HepG2 (cell line): ENCODE measurements at regions not wholly inside any gene's neighbourhood (a gene's known extent, or its start where the extent isn't known, plus 50 kb on each side); places are given as distances from the start of the nearest gene placed in this dataset.

Experiments used
- ATAC-seq: fragments of 200-7000 bp; cut with Tn5 transposase; 3 replicates; pipeline ENCODE4 v1.9.1; 2020; ENCODE audit warnings: mild to moderate bottlenecking, moderate library complexity
- BruUV-seq: library from RNA; stranded (reverse); fragments of 400-500 nt; replicated peaks from 2 replicates; lab custom pipeline; 2021; lab: Mats Ljungman, UMichigan
- CTCF ChIA-PET: fragments of 300-600 bp; formaldehyde crosslinking; extraction: SDS; loops from one replicate; lab custom pipeline; 2021; ENCODE audit warnings: low total read pairs, inconsistent platforms, low intra/inter-chr PET ratio; lab: Yijun Ruan, JAX
- POLR2A ChIA-PET: fragments of 350-600 bp; sonication (Branson Sonifier 250); formaldehyde crosslinking; loops from one replicate; lab custom pipeline; 2020; ENCODE audit warnings: antibody characterized with exemption, inconsistent platforms; lab: Yijun Ruan, JAX
- DNase-seq: peaks from one replicate; pipeline ENCODE4 v3.0.0-alpha.2; 2015; ENCODE audit warnings: low spot score
- FAIRE-seq: peaks from 3 replicates; lab custom pipeline; 2011; peaks lifted over from hg19 to GRCh38; lab: Jason Lieb, UNC
- H2AFZ ChIP-seq: one replicate; pipeline ENCODE4 v1.6.1; 2011; ENCODE audit warnings: low read length, inconsistent platforms
- H3K27ac ChIP-seq: fragments of 300-600 bp; 3 replicates; pipeline ENCODE4 v1.8.0; 2011; ENCODE audit warnings: mixed run types, mild to moderate bottlenecking, mixed read lengths, low read length, inconsistent platforms; ENCODE audit not compliant: insufficient read depth; ENCODE audit errors: extremely low read length
- H3K27me3 ChIP-seq, 2 experiments: fragments of 200-600 bp in 1 of 2; 2 replicates in 1 of 2; 3 replicates in 1 of 2; pipeline versions ENCODE4 v1.6.0 to v1.8.0; 2011; ENCODE audit warnings: low read length in 2 of 2, mild to moderate bottlenecking in 2 of 2, moderate library complexity in 2 of 2, inconsistent platforms in 1 of 2; ENCODE audit not compliant: insufficient read depth in 2 of 2, control insufficient read depth in 1 of 2
- H3K36me3 ChIP-seq, 2 experiments: fragments of 200-600 bp in 1 of 2; replicated peaks in 1 of 2; 2 replicates in 1 of 2; 3 replicates in 1 of 2; pipeline versions ENCODE4 v1.5.1 to v1.8.0; 2011; ENCODE audit warnings: low read length in 2 of 2, inconsistent platforms in 1 of 2; ENCODE audit not compliant: insufficient read depth in 2 of 2, control insufficient read depth in 1 of 2
- H3K4me1 ChIP-seq: 2 replicates; pipeline ENCODE4 v1.5.1; 2012; ENCODE audit warnings: low read length, inconsistent platforms; ENCODE audit not compliant: insufficient read depth
- H3K4me2 ChIP-seq: 2 replicates; pipeline ENCODE4 v1.6.0; 2011; ENCODE audit warnings: low read depth, low read length, inconsistent platforms
- H3K4me3 ChIP-seq, 3 experiments: fragments of 200-600 bp in 1 of 3; sonication (generic), shearing (Covaris generic) in 1 of 3; replicated peaks in 1 of 3; 2 replicates each; pipeline ENCODE4 v1.5.1; 2011 to 2016; ENCODE audit warnings: low read length in 3 of 3, inconsistent platforms in 2 of 3, low read depth in 2 of 3, mild to moderate bottlenecking in 2 of 3, control low read depth in 1 of 3, mixed read lengths in 1 of 3; ENCODE audit not compliant: insufficient read depth in 1 of 3
- H3K79me2 ChIP-seq: one replicate; pipeline ENCODE4 v1.6.1; 2011; ENCODE audit warnings: low read length, inconsistent platforms; ENCODE audit not compliant: insufficient read depth
- H3K9ac ChIP-seq: 2 replicates; pipeline ENCODE4 v1.6.0; 2011; ENCODE audit warnings: mild to moderate bottlenecking, low read depth, low read length, inconsistent platforms; ENCODE audit not compliant: insufficient read depth
- H3K9me3 ChIP-seq: 2 replicates; pipeline ENCODE4 v1.5.1; 2012; ENCODE audit warnings: mild to moderate bottlenecking, low read length
- H4K20me1 ChIP-seq: 2 replicates; pipeline ENCODE4 v1.6.0; 2011; ENCODE audit warnings: inconsistent platforms, mild to moderate bottlenecking, low read length, moderate library complexity; ENCODE audit not compliant: insufficient read depth
- ATF1 ChIP-seq: IDR thresholded peaks from 2 replicates; pipeline ENCODE4 v1.6.1; 2016; ENCODE audit warnings: mild to moderate bottlenecking, control low read depth
- GATAD1 ChIP-seq: IDR thresholded peaks from 2 replicates; pipeline ENCODE4 v1.6.1; 2016; ENCODE audit warnings: missing genetic modification reagents, missing compliant biosample characterization
- PAWR ChIP-seq: sonication (generic); formaldehyde crosslinking; IDR thresholded peaks from 2 replicates; pipeline ENCODE4 v1.4.0; 2020; ENCODE audit warnings: missing genetic modification reagents, mild to moderate bottlenecking, borderline replicate concordance
- RXRA ChIP-seq: sonication (generic); formaldehyde crosslinking; IDR thresholded peaks from 2 replicates; pipeline ENCODE4 v1.5.1; 2020; ENCODE audit warnings: missing genetic modification reagents
- XRCC5 ChIP-seq: fragments of 200-400 bp; formaldehyde crosslinking; optimal IDR thresholded peaks from 2 replicates; pipeline ENCODE3; 2017; ENCODE audit warnings: mild to moderate bottlenecking, low read length
- ZBTB7A ChIP-seq: sonication (generic); formaldehyde crosslinking; IDR thresholded peaks from 2 replicates; pipeline ENCODE4 v1.8.0; 2022; ENCODE audit warnings: mild to moderate bottlenecking, missing genetic modification reagents
- ZNF12 ChIP-seq: sonication (generic); formaldehyde crosslinking; IDR thresholded peaks from 2 replicates; pipeline ENCODE4 v1.5.0; 2020; ENCODE audit warnings: missing genetic modification reagents
- ZNF235 ChIP-seq: sonication (generic); formaldehyde crosslinking; IDR thresholded peaks from 2 replicates; pipeline ENCODE4 v1.8.1; 2023; ENCODE audit warnings: mild to moderate bottlenecking, missing genetic modification reagents, borderline replicate concordance
- ZNF572 ChIP-seq: sonication (generic); formaldehyde crosslinking; IDR thresholded peaks from 2 replicates; pipeline ENCODE4 v1.5.1; 2020; ENCODE audit warnings: mild to moderate bottlenecking, missing genetic modification reagents
- WGBS: methylation state at CpG from one replicate; pipeline ENCODE4 v1.1.6; 2017; ENCODE audit warnings: low lambda C conversion rate; 5-methylcytosine and 5-hydroxymethylcytosine counted together
- in situ Hi-C: cut with HindIII; loops from 2 replicates; pipeline ENCODE4 v1.10.0; 2017; ENCODE audit warnings: low pct_unique_long_range_greater_than_20kb; ENCODE audit not compliant: extremely low pct_ligation_motif_present
- intact Hi-C: fragments of 100-400 bp; cut with micrococcal nuclease; formaldehyde crosslinking; loops from one replicate; pipeline ENCODE4 v1.10.0; 2022; ENCODE audit not compliant: unreplicated experiment
- TF ChIP-seq, protein P1 (sequence below): sonication (generic); formaldehyde crosslinking; IDR thresholded peaks from 2 replicates; pipeline ENCODE4 v1.4.0; 2020; ENCODE audit warnings: low read depth, missing genetic modification reagents
- TF ChIP-seq, protein P2 (sequence below): sonication (generic); formaldehyde crosslinking; IDR thresholded peaks from 2 replicates; pipeline ENCODE4 v1.4.0; 2020; ENCODE audit warnings: mild to moderate bottlenecking, low read depth, missing genetic modification reagents
- TF ChIP-seq, protein P3 (sequence below): sonication (generic); formaldehyde crosslinking; IDR thresholded peaks from 2 replicates; pipeline ENCODE4 v1.4.0; 2020; ENCODE audit warnings: missing genetic modification reagents, mild to moderate bottlenecking, borderline replicate concordance
- TF ChIP-seq, protein P4 (sequence below): sonication (generic); formaldehyde crosslinking; IDR thresholded peaks from 2 replicates; pipeline ENCODE4 v1.4.0; 2020; ENCODE audit warnings: mild to moderate bottlenecking, missing genetic modification reagents
- TF ChIP-seq, protein P5 (sequence below): sonication (generic); formaldehyde crosslinking; IDR thresholded peaks from 2 replicates; pipeline ENCODE4 v1.9.0; 2021; ENCODE audit warnings: missing genetic modification reagents, borderline replicate concordance

DNA sequence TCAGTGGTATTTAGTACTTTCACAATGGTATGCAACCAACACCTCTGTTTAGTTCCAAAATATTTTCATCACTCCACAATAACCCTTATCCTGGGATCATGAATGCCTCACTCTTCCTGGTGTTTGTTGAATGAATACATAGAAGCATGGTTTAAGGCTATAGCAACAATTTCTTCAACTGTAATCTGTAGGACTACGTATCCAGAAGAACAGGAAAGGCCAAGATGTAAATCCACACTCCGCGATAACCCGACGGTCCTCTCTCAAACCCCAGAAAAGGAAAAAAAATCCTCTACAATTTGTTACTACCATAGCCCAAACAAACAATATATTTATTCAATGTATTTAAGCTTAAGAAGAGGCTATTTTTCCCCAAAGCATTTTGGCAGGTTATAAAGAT, 141.4 kb upstream of the SALL4 start:
- POLR2A ChIA-PET: no interaction called here
- WGBS: 75% methylated on average over 5 of the region's 5 CpGs

More for the DNA sequence above, 141.4 kb upstream of the SALL4 start:
- Histone ChIP-seq H3K9ac (no peak overlapping the region), H4K20me1 (no peaks in the 10 kb centered on the region), H3K27ac (no peak overlapping the region), H3K4me2 (no peak overlapping the region), H3K36me3 (no peaks in the 10 kb centered on the region), H3K4me1 (no peaks in the 10 kb centered on the region), H3K9me3 (no peaks in the 10 kb centered on the region), H3K27me3 (peaks cover 0 to 1% of the 10 kb centered on the region in 2 experiments; a peak in 1 of 5 replicates), H3K4me3 (no peak overlapping the region), H2AFZ (no peak overlapping the region), H3K79me2 (no peaks in the 10 kb centered on the region)
- TF ChIP-seq, protein P1, sequence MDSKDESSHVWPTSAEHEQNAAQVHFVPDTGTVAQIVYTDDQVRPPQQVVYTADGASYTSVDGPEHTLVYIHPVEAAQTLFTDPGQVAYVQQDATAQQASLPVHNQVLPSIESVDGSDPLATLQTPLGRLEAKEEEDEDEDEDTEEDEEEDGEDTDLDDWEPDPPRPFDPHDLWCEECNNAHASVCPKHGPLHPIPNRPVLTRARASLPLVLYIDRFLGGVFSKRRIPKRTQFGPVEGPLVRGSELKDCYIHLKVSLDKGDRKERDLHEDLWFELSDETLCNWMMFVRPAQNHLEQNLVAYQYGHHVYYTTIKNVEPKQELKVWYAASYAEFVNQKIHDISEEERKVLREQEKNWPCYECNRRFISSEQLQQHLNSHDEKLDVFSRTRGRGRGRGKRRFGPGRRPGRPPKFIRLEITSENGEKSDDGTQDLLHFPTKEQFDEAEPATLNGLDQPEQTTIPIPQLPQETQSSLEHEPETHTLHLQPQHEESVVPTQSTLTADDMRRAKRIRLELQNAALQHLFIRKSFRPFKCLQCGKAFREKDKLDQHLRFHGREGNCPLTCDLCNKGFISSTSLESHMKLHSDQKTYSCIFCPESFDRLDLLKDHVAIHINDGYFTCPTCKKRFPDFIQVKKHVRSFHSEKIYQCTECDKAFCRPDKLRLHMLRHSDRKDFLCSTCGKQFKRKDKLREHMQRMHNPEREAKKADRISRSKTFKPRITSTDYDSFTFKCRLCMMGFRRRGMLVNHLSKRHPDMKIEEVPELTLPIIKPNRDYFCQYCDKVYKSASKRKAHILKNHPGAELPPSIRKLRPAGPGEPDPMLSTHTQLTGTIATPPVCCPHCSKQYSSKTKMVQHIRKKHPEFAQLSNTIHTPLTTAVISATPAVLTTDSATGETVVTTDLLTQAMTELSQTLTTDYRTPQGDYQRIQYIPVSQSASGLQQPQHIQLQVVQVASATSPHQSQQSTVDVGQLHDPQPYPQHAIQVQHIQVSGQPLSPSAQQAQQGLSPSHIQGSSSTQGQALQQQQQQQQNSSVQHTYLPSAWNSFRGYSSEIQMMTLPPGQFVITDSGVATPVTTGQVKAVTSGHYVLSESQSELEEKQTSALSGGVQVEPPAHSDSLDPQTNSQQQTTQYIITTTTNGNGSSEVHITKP: no peak
- no peak for TF ChIP-seq GATAD1 (CRISPR knock-in tag)
- TF ChIP-seq, protein P2, sequence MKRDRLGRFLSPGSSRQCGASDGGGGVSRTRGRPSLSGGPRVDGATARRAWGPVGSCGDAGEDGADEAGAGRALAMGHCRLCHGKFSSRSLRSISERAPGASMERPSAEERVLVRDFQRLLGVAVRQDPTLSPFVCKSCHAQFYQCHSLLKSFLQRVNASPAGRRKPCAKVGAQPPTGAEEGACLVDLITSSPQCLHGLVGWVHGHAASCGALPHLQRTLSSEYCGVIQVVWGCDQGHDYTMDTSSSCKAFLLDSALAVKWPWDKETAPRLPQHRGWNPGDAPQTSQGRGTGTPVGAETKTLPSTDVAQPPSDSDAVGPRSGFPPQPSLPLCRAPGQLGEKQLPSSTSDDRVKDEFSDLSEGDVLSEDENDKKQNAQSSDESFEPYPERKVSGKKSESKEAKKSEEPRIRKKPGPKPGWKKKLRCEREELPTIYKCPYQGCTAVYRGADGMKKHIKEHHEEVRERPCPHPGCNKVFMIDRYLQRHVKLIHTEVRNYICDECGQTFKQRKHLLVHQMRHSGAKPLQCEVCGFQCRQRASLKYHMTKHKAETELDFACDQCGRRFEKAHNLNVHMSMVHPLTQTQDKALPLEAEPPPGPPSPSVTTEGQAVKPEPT (CRISPR knock-in tag): no peak
- TF ChIP-seq, protein P3, sequence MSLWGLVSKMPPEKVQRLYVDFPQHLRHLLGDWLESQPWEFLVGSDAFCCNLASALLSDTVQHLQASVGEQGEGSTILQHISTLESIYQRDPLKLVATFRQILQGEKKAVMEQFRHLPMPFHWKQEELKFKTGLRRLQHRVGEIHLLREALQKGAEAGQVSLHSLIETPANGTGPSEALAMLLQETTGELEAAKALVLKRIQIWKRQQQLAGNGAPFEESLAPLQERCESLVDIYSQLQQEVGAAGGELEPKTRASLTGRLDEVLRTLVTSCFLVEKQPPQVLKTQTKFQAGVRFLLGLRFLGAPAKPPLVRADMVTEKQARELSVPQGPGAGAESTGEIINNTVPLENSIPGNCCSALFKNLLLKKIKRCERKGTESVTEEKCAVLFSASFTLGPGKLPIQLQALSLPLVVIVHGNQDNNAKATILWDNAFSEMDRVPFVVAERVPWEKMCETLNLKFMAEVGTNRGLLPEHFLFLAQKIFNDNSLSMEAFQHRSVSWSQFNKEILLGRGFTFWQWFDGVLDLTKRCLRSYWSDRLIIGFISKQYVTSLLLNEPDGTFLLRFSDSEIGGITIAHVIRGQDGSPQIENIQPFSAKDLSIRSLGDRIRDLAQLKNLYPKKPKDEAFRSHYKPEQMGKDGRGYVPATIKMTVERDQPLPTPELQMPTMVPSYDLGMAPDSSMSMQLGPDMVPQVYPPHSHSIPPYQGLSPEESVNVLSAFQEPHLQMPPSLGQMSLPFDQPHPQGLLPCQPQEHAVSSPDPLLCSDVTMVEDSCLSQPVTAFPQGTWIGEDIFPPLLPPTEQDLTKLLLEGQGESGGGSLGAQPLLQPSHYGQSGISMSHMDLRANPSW (CRISPR knock-in tag): no peak
- TF ChIP-seq, protein P4, sequence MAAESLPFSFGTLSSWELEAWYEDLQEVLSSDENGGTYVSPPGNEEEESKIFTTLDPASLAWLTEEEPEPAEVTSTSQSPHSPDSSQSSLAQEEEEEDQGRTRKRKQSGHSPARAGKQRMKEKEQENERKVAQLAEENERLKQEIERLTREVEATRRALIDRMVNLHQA: no peak
- TF ChIP-seq, protein P5, sequence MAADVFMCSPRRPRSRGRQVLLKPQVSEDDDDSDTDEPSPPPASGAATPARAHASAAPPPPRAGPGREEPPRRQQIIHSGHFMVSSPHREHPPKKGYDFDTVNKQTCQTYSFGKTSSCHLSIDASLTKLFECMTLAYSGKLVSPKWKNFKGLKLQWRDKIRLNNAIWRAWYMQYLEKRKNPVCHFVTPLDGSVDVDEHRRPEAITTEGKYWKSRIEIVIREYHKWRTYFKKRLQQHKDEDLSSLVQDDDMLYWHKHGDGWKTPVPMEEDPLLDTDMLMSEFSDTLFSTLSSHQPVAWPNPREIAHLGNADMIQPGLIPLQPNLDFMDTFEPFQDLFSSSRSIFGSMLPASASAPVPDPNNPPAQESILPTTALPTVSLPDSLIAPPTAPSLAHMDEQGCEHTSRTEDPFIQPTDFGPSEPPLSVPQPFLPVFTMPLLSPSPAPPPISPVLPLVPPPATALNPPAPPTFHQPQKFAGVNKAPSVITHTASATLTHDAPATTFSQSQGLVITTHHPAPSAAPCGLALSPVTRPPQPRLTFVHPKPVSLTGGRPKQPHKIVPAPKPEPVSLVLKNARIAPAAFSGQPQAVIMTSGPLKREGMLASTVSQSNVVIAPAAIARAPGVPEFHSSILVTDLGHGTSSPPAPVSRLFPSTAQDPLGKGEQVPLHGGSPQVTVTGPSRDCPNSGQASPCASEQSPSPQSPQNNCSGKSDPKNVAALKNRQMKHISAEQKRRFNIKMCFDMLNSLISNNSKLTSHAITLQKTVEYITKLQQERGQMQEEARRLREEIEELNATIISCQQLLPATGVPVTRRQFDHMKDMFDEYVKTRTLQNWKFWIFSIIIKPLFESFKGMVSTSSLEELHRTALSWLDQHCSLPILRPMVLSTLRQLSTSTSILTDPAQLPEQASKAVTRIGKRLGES (CRISPR knock-in tag): no peak
- no peak for TF ChIP-seq ZNF572 (CRISPR knock-in tag)
- TF ChIP-seq ZNF235 (CRISPR knock-in tag): no peak
- TF ChIP-seq ZNF12 (CRISPR knock-in tag): no peak
- TF ChIP-seq PAWR: no peak
- TF ChIP-seq RXRA (CRISPR knock-in tag): no peak
- TF ChIP-seq XRCC5: no peak
- no peak for TF ChIP-seq ATF1 (CRISPR knock-in tag)
- TF ChIP-seq ZBTB7A (CRISPR knock-in tag): no peak
- no TSS peak for BruUV-seq
- no peak for ATAC-seq
- intact Hi-C loops (no loop called here), in situ Hi-C loops (no loop called here)
- CTCF ChIA-PET: no interaction called here
- DNase-seq: no peak
- no peak for FAIRE-seq
